NB4 (cell line): ENCODE measurements at regions not wholly inside any gene's neighbourhood (a gene's known extent, or its start where the extent isn't known, plus 50 kb on each side); places are given as distances from the start of the nearest gene placed in this dataset.
A peak's percentile ranks its signal among the peaks of the same experiment; 100 is the strongest.

Experiments
- DNase-seq: peaks from one replicate; pipeline ENCODE4 v3.0.0; 2010; ENCODE audit warnings: low read depth
- H3K4me3 ChIP-seq: one replicate; pipeline ENCODE4 v1.5.1; 2011; ENCODE audit warnings: mild to moderate bottlenecking, low read depth, low read length, moderate library complexity
- MYC ChIP-seq: IDR thresholded peaks from 2 replicates; pipeline ENCODE4 v1.6.1; 2011; ENCODE audit warnings: low read depth, low read length
- POLR2A ChIP-seq: IDR thresholded peaks from 2 replicates; pipeline ENCODE4 v1.6.1; 2011; ENCODE audit warnings: mild to moderate bottlenecking; ENCODE audit not compliant: insufficient read length; ENCODE audit errors: extremely low read depth
- TF ChIP-seq, protein P1 (sequence below): IDR thresholded peaks from one replicate; pipeline ENCODE4 v1.5.1; 2012; ENCODE audit warnings: low read depth, low read length
- TF ChIP-seq, protein P2 (sequence below): IDR thresholded peaks from 2 replicates; pipeline ENCODE4 v1.6.1; 2011; ENCODE audit warnings: low read depth, low read length

DNA sequence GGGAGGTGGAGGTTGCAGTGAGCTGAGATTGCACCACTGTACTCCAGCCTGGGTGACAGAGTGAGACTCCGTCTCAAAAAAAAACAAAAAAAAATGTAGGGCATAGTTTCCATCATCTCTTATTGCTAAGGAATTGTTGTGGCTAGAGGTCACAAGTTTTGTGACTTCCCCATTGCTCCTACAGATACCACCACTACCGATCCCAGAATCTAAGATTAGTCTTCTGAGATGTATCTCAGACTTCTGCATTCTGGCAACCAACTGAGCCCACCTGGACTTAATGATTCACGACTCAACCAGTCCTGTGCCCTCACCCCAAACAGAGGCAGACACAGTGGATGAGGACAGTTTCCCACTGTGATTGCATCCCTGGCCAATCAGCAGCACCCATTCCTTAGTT, 148.9 kb downstream of the NECTIN1 start:
- H3K4me3 ChIP-seq, result no peak overlapping the region
- TF ChIP-seq, protein P1, sequence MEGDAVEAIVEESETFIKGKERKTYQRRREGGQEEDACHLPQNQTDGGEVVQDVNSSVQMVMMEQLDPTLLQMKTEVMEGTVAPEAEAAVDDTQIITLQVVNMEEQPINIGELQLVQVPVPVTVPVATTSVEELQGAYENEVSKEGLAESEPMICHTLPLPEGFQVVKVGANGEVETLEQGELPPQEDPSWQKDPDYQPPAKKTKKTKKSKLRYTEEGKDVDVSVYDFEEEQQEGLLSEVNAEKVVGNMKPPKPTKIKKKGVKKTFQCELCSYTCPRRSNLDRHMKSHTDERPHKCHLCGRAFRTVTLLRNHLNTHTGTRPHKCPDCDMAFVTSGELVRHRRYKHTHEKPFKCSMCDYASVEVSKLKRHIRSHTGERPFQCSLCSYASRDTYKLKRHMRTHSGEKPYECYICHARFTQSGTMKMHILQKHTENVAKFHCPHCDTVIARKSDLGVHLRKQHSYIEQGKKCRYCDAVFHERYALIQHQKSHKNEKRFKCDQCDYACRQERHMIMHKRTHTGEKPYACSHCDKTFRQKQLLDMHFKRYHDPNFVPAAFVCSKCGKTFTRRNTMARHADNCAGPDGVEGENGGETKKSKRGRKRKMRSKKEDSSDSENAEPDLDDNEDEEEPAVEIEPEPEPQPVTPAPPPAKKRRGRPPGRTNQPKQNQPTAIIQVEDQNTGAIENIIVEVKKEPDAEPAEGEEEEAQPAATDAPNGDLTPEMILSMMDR, result no peak
- TF ChIP-seq, protein P2, sequence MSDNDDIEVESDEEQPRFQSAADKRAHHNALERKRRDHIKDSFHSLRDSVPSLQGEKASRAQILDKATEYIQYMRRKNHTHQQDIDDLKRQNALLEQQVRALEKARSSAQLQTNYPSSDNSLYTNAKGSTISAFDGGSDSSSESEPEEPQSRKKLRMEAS, result no peak
- TF ChIP-seq MYC, result no peak
- TF ChIP-seq POLR2A, result no peak
- DNase-seq, result no peak

DNA sequence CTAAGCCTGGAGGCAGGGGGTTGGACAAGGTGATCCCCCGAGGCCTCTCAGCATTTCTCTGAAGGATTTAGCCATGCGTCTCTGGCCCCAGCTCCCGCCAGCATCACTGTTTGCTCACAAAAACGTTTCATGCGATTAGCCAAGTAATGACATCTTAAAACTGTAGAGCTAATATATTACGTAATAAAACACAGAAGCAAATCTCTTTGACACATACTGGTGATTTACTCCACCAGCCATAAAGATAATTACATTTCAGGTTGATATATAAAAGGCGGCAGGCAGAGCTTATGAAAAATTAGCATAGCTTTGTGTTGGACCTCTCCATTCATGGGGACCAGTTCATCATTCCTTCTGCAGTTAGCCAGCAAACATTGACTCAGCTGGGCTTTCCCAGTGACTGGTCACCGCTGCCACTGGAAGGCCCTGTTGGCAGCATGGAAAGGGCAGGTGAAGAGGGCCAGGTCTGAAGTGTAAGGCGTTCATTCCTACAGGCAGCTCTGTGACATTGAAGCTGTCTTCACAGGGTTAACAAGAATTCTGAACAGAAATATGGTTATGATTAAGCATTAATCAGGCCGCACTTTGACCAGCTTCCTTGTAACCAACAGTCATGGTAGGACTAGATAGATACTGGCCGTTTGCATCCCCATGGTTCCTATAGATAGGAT, 150.3 kb downstream of the NECTIN1 start:
- TF ChIP-seq, protein P2, result no peak
- TF ChIP-seq, protein P1, result no peak
- TF ChIP-seq MYC (no peak), POLR2A (no peak)
- no peak for DNase-seq
- no peak overlapping the region for H3K4me3 ChIP-seq

DNA sequence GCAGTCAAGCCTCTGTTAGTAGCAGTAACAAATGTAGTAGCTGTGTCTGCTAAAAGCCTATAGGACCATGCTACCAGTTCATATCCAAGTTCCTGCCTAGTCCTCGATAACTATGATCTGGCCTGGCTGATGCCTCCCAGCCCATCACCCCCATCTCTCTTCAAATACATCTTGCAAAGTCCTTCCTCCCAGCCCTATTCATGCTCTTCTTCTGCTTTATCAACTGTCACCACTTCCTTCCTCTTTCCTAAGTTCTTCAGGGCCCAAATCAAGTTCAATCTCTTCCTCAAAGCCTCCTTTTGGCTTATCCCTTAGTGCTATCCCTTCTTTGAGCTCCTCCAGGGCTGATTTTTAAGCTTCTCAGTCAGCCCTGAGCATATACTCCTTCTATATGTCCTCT, 150.9 kb upstream of the THY1 start:
- peak; percentile 94 for DNase-seq
- TF ChIP-seq POLR2A (no peak), MYC (peak; percentile 42; the same call in 1 of the 2 replicates)
- TF ChIP-seq, protein P2, result 0 out of 2 replicates have a peak, but pooled peaks have one; percentile 9
- H3K4me3 ChIP-seq, result no peak overlapping the region

DNA sequence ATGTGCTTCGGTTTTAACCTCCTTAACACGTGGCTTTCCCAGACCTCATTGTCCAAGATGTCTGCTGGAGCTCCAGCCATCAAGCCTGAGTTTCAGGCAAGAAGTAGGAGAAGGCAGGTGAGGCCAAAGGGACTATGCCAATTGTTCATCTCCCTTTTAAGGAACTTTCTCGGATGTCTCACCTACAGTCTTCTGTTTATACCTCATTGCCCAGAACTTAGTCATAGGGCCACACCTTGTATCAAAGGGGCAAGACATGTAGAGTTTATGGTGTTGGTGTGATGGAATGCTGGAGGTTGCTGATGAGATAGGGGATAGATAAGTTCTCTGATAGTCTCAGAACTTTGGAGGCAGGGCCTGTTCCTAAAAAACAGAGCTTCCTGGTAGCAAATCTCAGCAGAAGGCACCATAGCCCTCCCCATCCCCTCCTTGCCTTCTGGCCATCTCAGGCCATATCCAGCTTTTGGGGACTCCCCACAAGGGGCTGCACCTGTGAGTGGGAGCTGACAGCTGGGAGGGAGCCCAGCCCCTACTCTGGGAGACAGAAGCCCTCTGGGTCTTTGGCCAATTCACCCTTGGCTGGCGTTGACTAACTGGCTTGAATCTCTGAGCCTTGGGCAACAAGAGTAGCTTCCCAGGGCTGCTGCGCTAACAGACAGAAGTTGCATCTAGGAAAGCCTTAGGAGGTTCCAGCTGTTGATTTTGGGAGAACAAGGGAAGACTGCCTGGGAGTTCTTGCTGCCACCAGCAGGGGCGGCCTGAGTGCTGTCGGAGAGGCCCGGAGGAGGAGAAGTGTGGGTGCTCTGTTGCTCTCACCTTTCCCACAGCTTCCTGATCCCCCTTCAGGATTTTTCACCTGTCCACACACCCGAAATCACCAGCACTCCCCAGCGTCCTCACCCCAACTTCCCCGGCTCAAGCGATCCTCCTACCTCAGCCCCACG, 149.8 kb upstream of the THY1 start:
- no peak overlapping the region for H3K4me3 ChIP-seq
- no peak for TF ChIP-seq POLR2A
- TF ChIP-seq, protein P2, result no peak
- TF ChIP-seq, protein P1, result no peak
- TF ChIP-seq MYC, result no peak
- no peak for DNase-seq

DNA sequence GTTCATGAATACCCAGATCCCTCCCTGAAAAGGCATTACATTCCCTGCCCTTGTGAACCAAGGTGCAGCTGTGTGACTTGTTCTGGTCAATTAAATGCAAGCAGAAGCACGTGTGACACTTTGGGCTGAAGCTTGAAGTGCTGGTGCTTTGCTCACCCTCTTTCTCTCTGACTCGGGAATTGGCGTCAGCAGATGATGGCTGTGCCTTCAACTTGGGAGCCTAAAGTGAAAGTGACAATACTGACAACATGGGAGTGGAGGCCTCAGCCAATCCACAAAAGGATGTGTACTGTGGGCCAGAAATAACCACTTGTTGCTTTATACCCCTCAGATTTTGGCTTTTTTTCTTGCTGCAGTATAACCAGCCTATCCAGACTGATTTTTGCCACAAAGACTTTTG, 148.3 kb upstream of the THY1 start:
- no peak for DNase-seq
- no peak overlapping the region for H3K4me3 ChIP-seq
- TF ChIP-seq, protein P1, result no peak
- TF ChIP-seq, protein P2, result no peak
- TF ChIP-seq POLR2A, result no peak
- no peak for TF ChIP-seq MYC
